Upper lobe of left lung (tissue), 6 donors: ENCODE measurements at regions not wholly inside any gene's neighbourhood (a gene's known extent, or its start where the extent isn't known, plus 50 kb on each side); places are given as distances from the start of the nearest gene placed in this dataset.

ENCODE experiments used
- ATAC-seq, 2 donors: fragments of 200-7000 bp; cut with Tn5 transposase; one replicate each; pipeline ENCODE4 v1.9.1; 2022; ENCODE audit warnings: mild to moderate bottlenecking in 2 of 2, moderate library complexity in 2 of 2; ENCODE audit not compliant: low FRiP score in 2 of 2
- DNase-seq, 2 donors: peaks; one replicate each; pipeline ENCODE4 v3.0.0-alpha.2; 2019 to 2020
- H3K27ac ChIP-seq, 4 donors: fragments of 200-600 bp; sonication (generic); one replicate each; pipeline ENCODE4 v1.5.1; 2016 to 2019
- H3K27me3 ChIP-seq, 4 donors: fragments of 200-600 bp; sonication (generic); one replicate each; pipeline ENCODE4 v1.5.1; 2017 to 2019
- H3K36me3 ChIP-seq, 4 donors: fragments of 200-600 bp; sonication (generic); one replicate each; pipeline ENCODE4 v1.5.1; 2016 to 2019
- H3K4me1 ChIP-seq, 4 donors: fragments of 200-600 bp; sonication (generic); one replicate each; pipeline ENCODE4 v1.5.1; 2018 to 2019
- H3K4me3 ChIP-seq, 4 donors: fragments of 200-600 bp; sonication (generic); one replicate each; pipeline ENCODE4 v1.5.1; 2017 to 2019; ENCODE audit warnings: mild to moderate bottlenecking in 2 of 4, moderate library complexity in 1 of 4
- H3K9me3 ChIP-seq, 4 donors: fragments of 200-600 bp; sonication (generic); one replicate each; pipeline ENCODE4 v1.5.1; 2018 to 2019
- EP300 ChIP-seq, 4 donors: sonication (generic); formaldehyde crosslinking; IDR thresholded peaks; one replicate each; pipeline ENCODE4 v1.5.1; 2017; ENCODE audit warnings: antibody characterized with exemption in 4 of 4, control low read depth in 2 of 4
- POLR2A ChIP-seq, 4 donors: fragments of 450-650 bp; IDR thresholded peaks; one replicate each; pipeline ENCODE4 v1.5.1; 2016 to 2017; ENCODE audit warnings: antibody characterized with exemption in 4 of 4, mild to moderate bottlenecking in 2 of 4
- POLR2AphosphoS5 ChIP-seq, 2 donors: sonication (generic); formaldehyde crosslinking; IDR thresholded peaks; one replicate each; pipeline ENCODE4 v1.5.1; 2017; ENCODE audit warnings: antibody characterized with exemption in 2 of 2
- WGBS, 2 donors: methylation state at CpG; one replicate each; pipeline ENCODE4 v1.1.5; 2017 to 2018; 5-methylcytosine and 5-hydroxymethylcytosine counted together
- TF ChIP-seq, protein P1 (sequence below), 6 experiments: fragments of 450-650 bp in 4 of 6; fragments of 200-600 bp in 2 of 6; sonication (generic) in 2 of 6; IDR thresholded peaks; one replicate each; pipeline ENCODE4 v1.5.1; 2016 to 2019; ENCODE audit warnings: antibody characterized with exemption in 6 of 6
- donor health status: DM: no; HTN: no; CAD: no; lungs with moderate emphysema.
- donor health status: DM: no; HTN: yes; CAD: no; lungs with severe emphysema.

DNA sequence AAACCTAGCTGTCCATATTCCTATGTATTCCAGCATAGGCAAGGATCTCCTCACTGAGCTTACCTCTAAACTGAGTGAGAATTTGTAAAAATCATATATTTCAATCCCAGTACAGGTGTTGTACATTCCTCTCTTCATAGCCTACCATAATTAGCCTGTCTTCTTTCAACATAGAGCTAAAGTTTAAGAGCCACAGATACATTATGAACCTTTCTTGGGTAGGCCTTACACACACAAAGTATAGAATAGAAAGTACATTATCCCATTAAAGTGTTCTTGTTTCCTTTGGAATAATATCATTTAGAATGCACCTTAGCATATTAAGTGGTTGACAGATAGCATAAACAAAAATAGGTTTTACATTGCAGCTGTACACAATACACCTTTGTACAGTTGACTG lies 282.1 kb upstream of the TMEM161B start:
- TF ChIP-seq, protein P1, sequence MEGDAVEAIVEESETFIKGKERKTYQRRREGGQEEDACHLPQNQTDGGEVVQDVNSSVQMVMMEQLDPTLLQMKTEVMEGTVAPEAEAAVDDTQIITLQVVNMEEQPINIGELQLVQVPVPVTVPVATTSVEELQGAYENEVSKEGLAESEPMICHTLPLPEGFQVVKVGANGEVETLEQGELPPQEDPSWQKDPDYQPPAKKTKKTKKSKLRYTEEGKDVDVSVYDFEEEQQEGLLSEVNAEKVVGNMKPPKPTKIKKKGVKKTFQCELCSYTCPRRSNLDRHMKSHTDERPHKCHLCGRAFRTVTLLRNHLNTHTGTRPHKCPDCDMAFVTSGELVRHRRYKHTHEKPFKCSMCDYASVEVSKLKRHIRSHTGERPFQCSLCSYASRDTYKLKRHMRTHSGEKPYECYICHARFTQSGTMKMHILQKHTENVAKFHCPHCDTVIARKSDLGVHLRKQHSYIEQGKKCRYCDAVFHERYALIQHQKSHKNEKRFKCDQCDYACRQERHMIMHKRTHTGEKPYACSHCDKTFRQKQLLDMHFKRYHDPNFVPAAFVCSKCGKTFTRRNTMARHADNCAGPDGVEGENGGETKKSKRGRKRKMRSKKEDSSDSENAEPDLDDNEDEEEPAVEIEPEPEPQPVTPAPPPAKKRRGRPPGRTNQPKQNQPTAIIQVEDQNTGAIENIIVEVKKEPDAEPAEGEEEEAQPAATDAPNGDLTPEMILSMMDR (IDR thresholded peaks at IDR 0.05): no peak
- TF ChIP-seq POLR2A (IDR thresholded peaks at IDR 0.05): no peak
- no peak for TF ChIP-seq POLR2AphosphoS5 (IDR thresholded peaks at IDR 0.05)
- TF ChIP-seq EP300 (IDR thresholded peaks at IDR 0.05): no peak
- ATAC-seq: no peak

DNA sequence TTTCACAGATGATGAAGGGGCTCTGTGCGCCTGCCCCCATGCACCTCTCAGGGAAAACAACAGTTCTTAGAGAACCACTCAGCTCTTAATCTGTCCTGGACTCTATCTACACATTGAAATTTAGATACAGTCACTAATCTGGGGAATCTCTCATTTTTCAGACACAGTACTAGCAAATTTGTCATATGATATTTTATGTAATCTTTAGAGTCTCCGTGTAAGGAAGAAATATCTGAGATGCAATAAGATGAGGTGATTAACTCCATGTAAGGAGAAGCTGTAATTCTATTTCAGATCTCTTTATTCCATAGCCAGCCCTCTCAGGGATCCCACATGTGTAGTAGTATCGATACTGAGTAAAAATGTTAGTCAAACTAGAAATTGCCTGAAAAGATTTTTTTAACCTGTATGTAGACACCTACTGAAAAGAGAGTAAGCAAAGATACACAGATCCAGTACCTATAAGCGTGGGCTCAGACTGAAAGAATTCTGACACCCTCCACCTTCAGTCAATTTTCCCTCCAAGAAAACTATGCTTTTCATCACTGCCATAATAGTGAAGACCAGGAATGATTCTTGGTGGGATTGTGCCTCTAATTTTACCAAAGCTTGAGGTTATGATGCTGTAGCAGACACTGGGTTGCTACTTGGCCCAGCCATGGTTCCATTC lies 279.6 kb upstream of the TMEM161B start:
- no peak overlapping the region for H3K27ac ChIP-seq
- H3K4me1 ChIP-seq: no peaks in the 10 kb centered on the region
- no peaks in the 10 kb centered on the region for H3K27me3 ChIP-seq
- H3K36me3 ChIP-seq: no peaks in the 10 kb centered on the region
- no peak for ATAC-seq
- no peaks in the 10 kb centered on the region for H3K9me3 ChIP-seq
- WGBS, 2 donors: 77 to 78% methylated on average over 4 of the region's 4 CpGs
- TF ChIP-seq POLR2A (IDR thresholded peaks at IDR 0.05) (no peak), POLR2AphosphoS5 (IDR thresholded peaks at IDR 0.05) (no peak), EP300 (IDR thresholded peaks at IDR 0.05) (no peak)
- TF ChIP-seq, protein P1 (IDR thresholded peaks at IDR 0.05): no peak
- DNase-seq: no peak
- H3K4me3 ChIP-seq: no peak overlapping the region

More for the DNA sequence above, 282.1 kb upstream of the TMEM161B start:
- Histone ChIP-seq H3K4me3 (no peak overlapping the region), H3K27ac (no peak overlapping the region), H3K9me3 (no peaks in the 10 kb centered on the region), H3K36me3 (no peaks in the 10 kb centered on the region), H3K4me1 (no peaks in the 10 kb centered on the region), H3K27me3 (no peaks in the 10 kb centered on the region)
- DNase-seq: no peak

DNA sequence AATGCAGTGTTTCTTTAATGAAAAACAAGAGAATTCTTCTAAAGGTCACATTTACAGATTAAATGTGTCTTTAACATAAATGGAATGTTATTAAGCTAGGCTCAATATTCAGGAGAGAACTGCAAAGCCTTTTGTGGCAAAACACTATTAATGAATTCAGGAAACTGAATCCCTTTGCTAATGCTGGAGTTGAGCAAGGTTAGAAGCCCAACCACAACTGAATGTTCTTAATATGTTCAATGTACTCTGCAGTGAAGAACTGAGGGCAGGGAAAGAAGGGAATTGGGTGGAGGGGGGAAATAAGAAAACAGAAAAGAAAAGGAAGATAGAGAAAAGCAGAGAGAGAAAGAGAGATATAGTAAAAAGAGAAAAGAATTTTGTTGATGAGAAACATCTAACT lies 276.7 kb upstream of the TMEM161B start:
- Histone ChIP-seq H3K27ac (no peak overlapping the region), H3K4me3 (no peak overlapping the region), H3K9me3 (no peaks in the 10 kb centered on the region), H3K27me3 (no peaks in the 10 kb centered on the region), H3K36me3 (no peaks in the 10 kb centered on the region), H3K4me1 (no peaks in the 10 kb centered on the region)
- DNase-seq: no peak
- ATAC-seq: no peak
- no peak for TF ChIP-seq EP300 (IDR thresholded peaks at IDR 0.05)
- TF ChIP-seq POLR2A (IDR thresholded peaks at IDR 0.05): no peak

DNA sequence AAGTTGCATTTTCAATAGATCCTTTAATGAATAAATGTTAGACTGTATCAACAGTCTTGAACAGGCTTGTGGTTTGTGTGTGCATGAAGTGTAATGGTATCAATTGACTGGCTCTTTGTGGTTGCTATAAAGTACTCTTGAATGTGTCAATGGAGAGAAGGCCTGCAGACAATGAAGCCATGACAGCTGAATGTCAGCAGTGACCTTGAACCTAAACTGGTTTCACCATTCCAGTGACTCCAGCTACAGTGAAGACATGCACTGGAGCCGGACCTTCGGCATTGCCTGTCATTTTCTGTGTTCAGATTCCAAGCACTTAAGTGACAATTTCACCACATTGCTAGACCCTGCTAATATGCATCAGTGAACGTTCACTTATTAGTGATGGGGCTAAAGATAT lies 276.0 kb upstream of the TMEM161B start:
- TF ChIP-seq, protein P1 (IDR thresholded peaks at IDR 0.05): no peak
- TF ChIP-seq POLR2A (IDR thresholded peaks at IDR 0.05): no peak
- no peak for TF ChIP-seq POLR2AphosphoS5 (IDR thresholded peaks at IDR 0.05)
- no peak for TF ChIP-seq EP300 (IDR thresholded peaks at IDR 0.05)
- ATAC-seq: no peak
- Histone ChIP-seq H3K4me1 (no peaks in the 10 kb centered on the region), H3K27ac (no peak overlapping the region), H3K27me3 (no peaks in the 10 kb centered on the region), H3K9me3 (no peaks in the 10 kb centered on the region), H3K36me3 (no peaks in the 10 kb centered on the region), H3K4me3 (no peak overlapping the region)
- WGBS, 2 donors: 76 to 77% methylated on average over 3 of the region's 3 CpGs
- DNase-seq: no peak

DNA sequence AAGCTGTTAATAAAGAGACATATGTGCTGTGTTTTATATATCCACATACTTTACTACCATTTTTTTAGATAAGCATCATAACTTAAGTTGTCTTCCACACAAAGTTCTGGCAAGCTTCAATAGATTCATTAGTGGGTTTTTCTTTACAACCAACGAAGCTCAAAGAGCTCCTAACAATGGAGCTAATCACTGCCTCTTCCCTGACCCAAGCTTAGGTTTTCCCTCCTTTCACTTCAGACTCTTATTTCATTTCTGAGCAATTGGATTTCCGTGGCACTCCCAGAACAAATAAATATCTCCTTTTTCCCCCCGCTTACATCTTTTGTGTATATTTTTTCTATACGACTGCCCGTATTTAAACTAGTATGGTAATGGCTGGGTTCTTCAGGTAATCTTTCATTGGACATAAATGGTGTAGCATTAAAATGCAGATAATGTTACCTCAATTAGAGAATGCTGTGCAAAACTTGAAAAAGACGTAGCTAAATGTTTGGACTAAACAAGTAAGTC lies 275.5 kb upstream of the TMEM161B start:
- 69 to 72% methylated on average over 6 of the region's 6 CpGs for WGBS, 2 donors
- no peaks in the 10 kb centered on the region for H3K9me3 ChIP-seq
- H3K36me3 ChIP-seq: no peaks in the 10 kb centered on the region
- ATAC-seq: no peak
- no peak overlapping the region for H3K4me3 ChIP-seq
- no peaks in the 10 kb centered on the region for H3K27me3 ChIP-seq
- no peaks in the 10 kb centered on the region for H3K4me1 ChIP-seq
- DNase-seq: no peak
- TF ChIP-seq POLR2A (IDR thresholded peaks at IDR 0.05) (no peak), EP300 (IDR thresholded peaks at IDR 0.05) (no peak), POLR2AphosphoS5 (IDR thresholded peaks at IDR 0.05) (no peak)
- TF ChIP-seq, protein P1 (IDR thresholded peaks at IDR 0.05): no peak
- H3K27ac ChIP-seq: no peak overlapping the region
